ENCODE measurements at regions not wholly inside any gene's neighbourhood (a gene's known extent, or its start where the extent isn't known, plus 50 kb on each side); places are given as distances from the start of the nearest gene placed in this dataset.

- intact Hi-C loops (cut with micrococcal nuclease; ENCODE audit: unreplicated experiment), result no loop called here
- Histone ChIP-seq H4K20me1 (ENCODE audit: insufficient read depth) (no peaks in the 10 kb centered on the region), H3K36me3 (ENCODE audit: low read depth) (no peaks in the 10 kb centered on the region), H3F3A (ENCODE audit: insufficient read depth, low read depth) (no peaks in the 10 kb centered on the region), H3K79me2 (ENCODE audit: low read depth) (no peaks in the 10 kb centered on the region), H3K4me2 (0 out of 2 replicates have a peak overlapping the region, but pooled peaks have one; percentile 28), H3K27me3 (ENCODE audit: insufficient read depth, low read depth) (no peaks in the 10 kb centered on the region), H3K9me2 (ENCODE audit: insufficient read depth) (no peaks in the 10 kb centered on the region), H3K4me3 (no peak overlapping the region), H3K27ac (peak overlapping the region; percentile 39; the same call in 1 of the 2 replicates), H2AFZ (0 out of 2 replicates have a peak overlapping the region, but pooled peaks have one; percentile 16), H3K4me1 (replicated peaks; ENCODE audit: insufficient read depth) (peaks cover 22% of the 10 kb centered on the region), H3K9me3 (ENCODE audit: insufficient read depth, low read depth) (no peaks in the 10 kb centered on the region)
- peak; percentile 37 to 79 for DNase-seq
- no TSS peak for BruUV-seq (replicated peaks)
- no peak for TF ChIP-seq EZH2 (IDR thresholded peaks at IDR 0.05; ENCODE audit: low read depth)
- TF ChIP-seq CTCF (conservative IDR thresholded peaks at IDR 0.05), result no peak
- ChIA-PET POLR2A (ENCODE audit: unreplicated experiment) (no interaction called here), CTCF (no interaction called here)
Observed at GRCh38 chr7:12923971-12924370, 236.5 kb downstream of the ARL4A start.

GRCh38 chr7:12926206-12926605, 238.8 kb downstream of the ARL4A start:
- H3F3A ChIP-seq (ENCODE audit: insufficient read depth, low read depth), result no peaks in the 10 kb centered on the region
- H3K9me2 ChIP-seq (ENCODE audit: insufficient read depth), result no peaks in the 10 kb centered on the region
- intact Hi-C loops (cut with micrococcal nuclease; ENCODE audit: unreplicated experiment), result no loop called here
- H3K36me3 ChIP-seq (ENCODE audit: low read depth), result no peaks in the 10 kb centered on the region
- no peaks in the 10 kb centered on the region for H3K9me3 ChIP-seq (ENCODE audit: insufficient read depth, low read depth)
- H3K4me3 ChIP-seq, result no peak overlapping the region
- DNase-seq, result no peak
- CTCF ChIA-PET, result no interaction called here
- H3K79me2 ChIP-seq (ENCODE audit: low read depth), result no peaks in the 10 kb centered on the region
- H3K4me2 ChIP-seq, result no peak overlapping the region
- H3K4me1 ChIP-seq (replicated peaks; ENCODE audit: insufficient read depth), result peaks cover 22% of the 10 kb centered on the region
- no peaks in the 10 kb centered on the region for H4K20me1 ChIP-seq (ENCODE audit: insufficient read depth)
- TF ChIP-seq CTCF (conservative IDR thresholded peaks at IDR 0.05), result no peak
- TF ChIP-seq EZH2 (IDR thresholded peaks at IDR 0.05; ENCODE audit: low read depth), result no peak
- POLR2A ChIA-PET (ENCODE audit: unreplicated experiment), result no interaction called here
- H2AFZ ChIP-seq, result 0 out of 2 replicates have a peak overlapping the region, but pooled peaks have one; percentile 39
- no peaks in the 10 kb centered on the region for H3K27me3 ChIP-seq (ENCODE audit: insufficient read depth, low read depth)
- H3K27ac ChIP-seq, result no peak overlapping the region
- BruUV-seq (replicated peaks), result no TSS peak

- Histone ChIP-seq H2AFZ (no peak overlapping the region), H3K9me2 (ENCODE audit: insufficient read depth) (no peaks in the 10 kb centered on the region), H3K4me3 (no peak overlapping the region), H3K27ac (no peak overlapping the region), H3K4me2 (no peak overlapping the region), H3K79me2 (ENCODE audit: low read depth) (no peaks in the 10 kb centered on the region), H3F3A (ENCODE audit: insufficient read depth, low read depth) (no peaks in the 10 kb centered on the region), H3K36me3 (ENCODE audit: low read depth) (no peaks in the 10 kb centered on the region), H3K9me3 (ENCODE audit: insufficient read depth, low read depth) (no peaks in the 10 kb centered on the region), H3K4me1 (replicated peaks; ENCODE audit: insufficient read depth) (peaks cover 16% of the 10 kb centered on the region), H3K27me3 (ENCODE audit: insufficient read depth, low read depth) (no peaks in the 10 kb centered on the region), H4K20me1 (ENCODE audit: insufficient read depth) (no peaks in the 10 kb centered on the region)
- no peak for TF ChIP-seq EZH2 (IDR thresholded peaks at IDR 0.05; ENCODE audit: low read depth)
- no peak for TF ChIP-seq CTCF (conservative IDR thresholded peaks at IDR 0.05)
- ChIA-PET CTCF (no interaction called here), POLR2A (ENCODE audit: unreplicated experiment) (no interaction called here)
- intact Hi-C loops (cut with micrococcal nuclease; ENCODE audit: unreplicated experiment), result no loop called here
- BruUV-seq (replicated peaks), result no TSS peak
- DNase-seq, result no peak
Observed at GRCh38 chr7:12927635-12928434, 240.4 kb downstream of the ARL4A start.

Measured in PC-9 (cell line).